Loucy (cell line): ENCODE measurements at regions not wholly inside any gene's neighbourhood (a gene's known extent, or its start where the extent isn't known, plus 50 kb on each side); places are given as distances from the start of the nearest gene placed in this dataset.

Experiments used
- H2AFZ ChIP-seq: fragments of 200-600 bp; sonication (generic); 2 replicates; pipeline ENCODE4 v1.6.0; 2016; ENCODE audit warnings: antibody characterized with exemption, mild to moderate bottlenecking, low read length, moderate library complexity
- H3F3A ChIP-seq: fragments of 200-600 bp; 2 replicates; pipeline ENCODE4 v1.6.0; 2016; ENCODE audit warnings: antibody characterized with exemption, low read depth, mild to moderate bottlenecking
- H3K27me3 ChIP-seq: fragments of 200-600 bp; sonication (generic); 2 replicates; pipeline ENCODE4 v1.6.1; 2014; ENCODE audit warnings: low read length, mild to moderate bottlenecking; ENCODE audit not compliant: insufficient read depth, poor library complexity, severe bottlenecking
- H3K36me3 ChIP-seq: fragments of 200-600 bp; sonication (generic); 2 replicates; pipeline ENCODE4 v1.6.1; 2016; ENCODE audit warnings: low read length; ENCODE audit not compliant: insufficient read depth
- H3K4me1 ChIP-seq: fragments of 200-600 bp; sonication (generic); 2 replicates; pipeline ENCODE4 v1.5.1; 2014; ENCODE audit warnings: low read length, mild to moderate bottlenecking; ENCODE audit not compliant: insufficient read depth, poor library complexity, severe bottlenecking
- H3K4me2 ChIP-seq: fragments of 200-600 bp; sonication (generic); 2 replicates; pipeline ENCODE4 v1.6.0; 2014; ENCODE audit warnings: antibody characterized with exemption, low read length, low read depth, mild to moderate bottlenecking; ENCODE audit not compliant: poor library complexity, severe bottlenecking
- H3K4me3 ChIP-seq: fragments of 200-600 bp; sonication (generic); 2 replicates; pipeline ENCODE4 v1.5.1; 2014; ENCODE audit warnings: low read length, mild to moderate bottlenecking, mixed read lengths; ENCODE audit not compliant: poor library complexity, severe bottlenecking
- H3K79me2 ChIP-seq: fragments of 200-600 bp; sonication (generic); 2 replicates; pipeline ENCODE4 v1.6.1; 2014; ENCODE audit warnings: low read length; ENCODE audit not compliant: insufficient read depth
- H3K9ac ChIP-seq: fragments of 200-600 bp; sonication (generic); 2 replicates; pipeline ENCODE4 v1.6.0; 2014; ENCODE audit warnings: mild to moderate bottlenecking, low read depth, low read length, moderate library complexity; ENCODE audit not compliant: poor library complexity, severe bottlenecking
- H3K9me2 ChIP-seq: fragments of 200-600 bp; sonication (generic); replicated peaks from 2 replicates; pipeline ENCODE4 v1.6.1; 2016; ENCODE audit warnings: low read depth, low read length, mixed read lengths
- H3K9me3 ChIP-seq: fragments of 200-600 bp; sonication (generic); 2 replicates; pipeline ENCODE4 v1.6.1; 2014; ENCODE audit warnings: mild to moderate bottlenecking, antibody characterized with exemption, low read length, low read depth; ENCODE audit not compliant: insufficient read depth
- H4K20me1 ChIP-seq: fragments of 200-600 bp; sonication (generic); 2 replicates; pipeline ENCODE4 v1.6.0; 2014; ENCODE audit warnings: antibody characterized with exemption, low read length, mild to moderate bottlenecking; ENCODE audit not compliant: insufficient read depth, poor library complexity, severe bottlenecking
- EZH2phosphoT487 ChIP-seq: fragments of 200-600 bp; IDR thresholded peaks from 2 replicates; pipeline ENCODE4 v1.6.1; 2018; ENCODE audit warnings: antibody characterized with exemption, mild to moderate bottlenecking, moderate library complexity, borderline replicate concordance
- TF ChIP-seq, protein P1 (sequence below): fragments of 200-600 bp; sonication (generic); conservative IDR thresholded peaks from 2 replicates; pipeline ENCODE4 v1.5.1; 2014; ENCODE audit warnings: mild to moderate bottlenecking, antibody characterized with exemption, low read length

DNA sequence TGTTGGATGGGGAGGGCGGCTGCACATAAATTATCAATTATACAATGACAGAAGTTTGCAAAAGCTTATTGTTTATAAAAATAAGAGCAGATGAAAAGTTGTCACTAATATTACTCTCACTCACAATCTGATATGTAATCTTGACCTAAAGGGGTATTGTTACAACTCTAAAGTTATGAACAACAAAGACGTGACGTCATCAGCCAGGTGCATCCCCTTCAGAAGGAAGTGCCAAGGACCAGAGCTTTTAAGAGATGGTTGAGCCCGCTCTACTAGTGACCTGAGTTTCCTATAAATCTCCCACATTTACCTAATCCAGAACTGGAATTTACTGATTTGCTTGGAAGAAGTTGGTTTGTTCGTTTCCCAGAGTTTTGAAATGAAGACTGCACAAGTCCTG is 247.7 kb upstream of the MGMT start:
- H3K36me3 ChIP-seq = no peaks in the 10 kb centered on the region
- H3K4me3 ChIP-seq = no peak overlapping the region
- H3K9me2 ChIP-seq = no peaks in the 10 kb centered on the region
- no peaks in the 10 kb centered on the region for H3K79me2 ChIP-seq
- no peaks in the 10 kb centered on the region for H3K27me3 ChIP-seq
- H3K4me2 ChIP-seq = no peak overlapping the region
- H4K20me1 ChIP-seq = no peaks in the 10 kb centered on the region
- H2AFZ ChIP-seq = no peak overlapping the region
- H3F3A ChIP-seq = no peaks in the 10 kb centered on the region
- TF ChIP-seq EZH2phosphoT487 = no peak
- TF ChIP-seq, protein P1, sequence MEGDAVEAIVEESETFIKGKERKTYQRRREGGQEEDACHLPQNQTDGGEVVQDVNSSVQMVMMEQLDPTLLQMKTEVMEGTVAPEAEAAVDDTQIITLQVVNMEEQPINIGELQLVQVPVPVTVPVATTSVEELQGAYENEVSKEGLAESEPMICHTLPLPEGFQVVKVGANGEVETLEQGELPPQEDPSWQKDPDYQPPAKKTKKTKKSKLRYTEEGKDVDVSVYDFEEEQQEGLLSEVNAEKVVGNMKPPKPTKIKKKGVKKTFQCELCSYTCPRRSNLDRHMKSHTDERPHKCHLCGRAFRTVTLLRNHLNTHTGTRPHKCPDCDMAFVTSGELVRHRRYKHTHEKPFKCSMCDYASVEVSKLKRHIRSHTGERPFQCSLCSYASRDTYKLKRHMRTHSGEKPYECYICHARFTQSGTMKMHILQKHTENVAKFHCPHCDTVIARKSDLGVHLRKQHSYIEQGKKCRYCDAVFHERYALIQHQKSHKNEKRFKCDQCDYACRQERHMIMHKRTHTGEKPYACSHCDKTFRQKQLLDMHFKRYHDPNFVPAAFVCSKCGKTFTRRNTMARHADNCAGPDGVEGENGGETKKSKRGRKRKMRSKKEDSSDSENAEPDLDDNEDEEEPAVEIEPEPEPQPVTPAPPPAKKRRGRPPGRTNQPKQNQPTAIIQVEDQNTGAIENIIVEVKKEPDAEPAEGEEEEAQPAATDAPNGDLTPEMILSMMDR = no peak
- H3K9ac ChIP-seq = no peak overlapping the region
- H3K9me3 ChIP-seq = no peaks in the 10 kb centered on the region
- H3K4me1 ChIP-seq = no peaks in the 10 kb centered on the region

DNA sequence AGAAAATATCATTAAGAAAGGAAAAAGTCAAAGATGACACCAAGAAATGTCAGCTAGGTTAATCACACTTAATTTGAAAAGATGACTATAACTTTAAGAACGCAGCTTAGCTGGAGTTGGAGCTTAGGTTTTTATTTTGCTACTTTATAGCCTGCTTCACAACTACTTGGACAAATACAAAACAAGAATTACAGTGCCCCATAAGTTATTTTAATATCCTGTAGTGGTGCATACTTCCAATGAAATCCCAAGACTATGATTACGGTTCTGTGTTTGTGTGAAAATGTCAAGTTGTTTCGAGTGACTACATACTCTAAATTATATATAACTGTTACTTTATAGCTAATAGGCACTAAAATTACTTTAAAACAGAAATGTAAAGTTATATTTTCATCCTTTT is 244.6 kb upstream of the MGMT start:
- Histone ChIP-seq H3K9me3 (no peaks in the 10 kb centered on the region), H3K4me3 (no peak overlapping the region), H4K20me1 (no peaks in the 10 kb centered on the region), H2AFZ (no peak overlapping the region), H3K4me2 (no peak overlapping the region), H3K36me3 (no peaks in the 10 kb centered on the region), H3K9me2 (no peaks in the 10 kb centered on the region), H3K27me3 (no peaks in the 10 kb centered on the region), H3F3A (no peaks in the 10 kb centered on the region), H3K79me2 (no peaks in the 10 kb centered on the region), H3K9ac (no peak overlapping the region), H3K4me1 (no peaks in the 10 kb centered on the region)
- no peak for TF ChIP-seq EZH2phosphoT487
- TF ChIP-seq, protein P1 = no peak

DNA sequence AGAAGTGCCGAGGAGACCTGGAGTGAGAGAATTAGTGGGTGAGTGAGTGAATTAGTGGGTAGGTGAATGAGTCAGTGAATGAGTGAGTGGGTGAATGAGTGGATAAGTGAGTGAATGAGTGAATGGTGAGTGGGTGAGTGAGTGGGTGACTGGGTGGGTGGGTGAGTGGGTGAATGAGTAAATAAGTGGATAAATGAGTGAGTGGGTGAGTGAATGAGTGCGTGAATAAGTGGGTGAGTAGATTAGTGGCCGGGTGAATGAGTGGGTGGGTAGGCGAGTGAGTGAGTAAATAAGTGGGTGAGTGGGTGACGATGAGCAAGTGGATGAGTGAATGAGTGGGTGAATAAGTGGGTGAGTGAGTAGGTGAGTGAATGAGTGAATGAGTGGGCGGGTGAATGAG is 243.7 kb upstream of the MGMT start:
- TF ChIP-seq EZH2phosphoT487 = no peak
- TF ChIP-seq, protein P1 = no peak
- no peaks in the 10 kb centered on the region for H3K9me2 ChIP-seq
- H3K9ac ChIP-seq = no peak overlapping the region
- H2AFZ ChIP-seq = no peak overlapping the region
- no peaks in the 10 kb centered on the region for H4K20me1 ChIP-seq
- no peaks in the 10 kb centered on the region for H3K9me3 ChIP-seq
- no peaks in the 10 kb centered on the region for H3K27me3 ChIP-seq
- H3K36me3 ChIP-seq = no peaks in the 10 kb centered on the region
- no peaks in the 10 kb centered on the region for H3K4me1 ChIP-seq
- no peak overlapping the region for H3K4me2 ChIP-seq
- H3F3A ChIP-seq = no peaks in the 10 kb centered on the region
- no peak overlapping the region for H3K4me3 ChIP-seq
- no peaks in the 10 kb centered on the region for H3K79me2 ChIP-seq
